ENCODE measurements at regions not wholly inside any gene's neighbourhood (a gene's known extent, or its start where the extent isn't known, plus 50 kb on each side); places are given as distances from the start of the nearest gene placed in this dataset.

GRCh38 chr5:5042806-5043205 is 97.3 kb upstream of the ADAMTS16 start:
- DNase-seq: no peak

DNA sequence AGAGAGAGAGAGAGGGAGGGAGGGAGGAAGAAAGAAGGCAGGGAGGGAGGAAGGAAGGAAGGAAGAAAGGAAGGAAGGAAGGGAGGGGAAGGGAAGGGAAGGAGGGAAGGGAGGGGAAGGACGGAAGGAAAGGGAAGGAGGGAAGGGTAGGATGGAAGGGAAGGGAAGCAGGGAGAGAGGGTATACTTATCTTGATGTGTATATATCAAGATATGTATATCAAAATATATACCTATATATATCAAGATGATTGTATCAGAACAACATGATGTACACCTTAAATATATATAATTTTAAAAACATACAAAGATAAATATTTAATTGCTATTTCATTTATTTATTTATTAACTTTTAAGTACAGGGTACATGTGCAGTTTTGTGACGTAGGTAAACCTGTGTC is 96.8 kb upstream of the ADAMTS16 start:
- no peak for DNase-seq

GRCh38 chr5:5044247-5044840 is 95.8 kb upstream of the ADAMTS16 start:
- DNase-seq: no peak

GRCh38 chr5:5046680-5047502 is 93.2 kb upstream of the ADAMTS16 start:
- DNase-seq: no peak

GRCh38 chr5:5050801-5051200 is 89.3 kb upstream of the ADAMTS16 start:
- DNase-seq: no peak

GRCh38 chr5:5055712-5056111 is 84.4 kb upstream of the ADAMTS16 start:
- DNase-seq: no peak

DNA sequence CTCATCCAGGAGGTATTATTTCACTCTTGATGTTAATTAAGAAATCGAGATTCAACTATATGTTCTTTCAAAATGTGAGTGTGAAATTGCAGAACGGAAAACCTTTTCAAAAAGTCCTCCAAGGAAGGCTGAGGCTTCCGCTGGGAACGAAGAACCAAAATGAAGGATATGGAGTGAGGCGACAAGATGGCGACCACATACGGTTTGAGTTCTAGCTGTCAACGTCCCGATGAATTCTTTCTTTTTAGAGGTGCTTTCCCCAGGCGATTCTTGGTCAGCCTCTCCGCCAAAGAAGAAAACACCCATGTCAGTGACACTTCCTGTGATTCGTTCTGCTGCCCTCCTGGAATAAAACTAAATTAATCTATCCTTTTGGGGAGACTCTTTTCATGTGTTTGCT is 78.3 kb upstream of the ADAMTS16 start:
- no peak for DNase-seq

DNA sequence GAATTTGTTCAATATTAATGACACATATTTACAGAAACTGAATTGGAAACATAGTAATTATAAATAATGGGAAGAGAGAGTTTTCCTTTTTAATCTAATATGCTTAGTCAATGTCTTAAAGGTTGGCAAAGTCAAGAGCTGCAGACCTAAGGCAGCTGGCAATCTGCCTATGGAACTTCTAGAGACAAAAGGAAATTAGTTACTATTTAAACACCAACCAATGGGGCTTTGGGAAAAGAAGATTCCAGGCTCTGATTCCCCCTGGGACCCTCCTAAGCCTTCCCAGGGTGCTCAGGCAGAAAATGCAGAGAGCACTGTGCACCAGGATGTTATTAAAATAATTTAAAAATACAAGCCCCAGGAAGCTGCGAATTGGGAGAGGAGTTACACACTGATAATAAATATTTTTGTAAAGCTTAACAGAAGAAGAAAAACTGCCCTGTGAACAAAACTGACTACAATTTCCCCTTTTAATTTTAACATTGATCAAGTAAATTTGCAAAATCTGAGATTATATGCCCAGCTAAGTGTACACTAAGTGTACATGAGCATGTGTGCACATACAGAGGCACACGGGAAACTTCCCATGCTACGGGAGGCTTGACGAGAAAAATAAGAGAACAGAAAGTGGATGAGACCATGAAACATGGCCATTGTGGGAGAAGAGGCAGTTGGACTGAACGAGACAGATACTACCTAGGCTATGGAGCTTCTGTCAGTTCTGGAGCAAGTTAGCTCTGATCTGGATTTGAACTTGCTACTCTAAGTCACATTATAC is 77.4 kb upstream of the ADAMTS16 start:
- no peak for DNase-seq

GRCh38 chr5:5063533-5063953 is 76.6 kb upstream of the ADAMTS16 start:
- no peak for DNase-seq

GRCh38 chr5:5065472-5065871 is 74.7 kb upstream of the ADAMTS16 start:
- no peak for DNase-seq

DNA sequence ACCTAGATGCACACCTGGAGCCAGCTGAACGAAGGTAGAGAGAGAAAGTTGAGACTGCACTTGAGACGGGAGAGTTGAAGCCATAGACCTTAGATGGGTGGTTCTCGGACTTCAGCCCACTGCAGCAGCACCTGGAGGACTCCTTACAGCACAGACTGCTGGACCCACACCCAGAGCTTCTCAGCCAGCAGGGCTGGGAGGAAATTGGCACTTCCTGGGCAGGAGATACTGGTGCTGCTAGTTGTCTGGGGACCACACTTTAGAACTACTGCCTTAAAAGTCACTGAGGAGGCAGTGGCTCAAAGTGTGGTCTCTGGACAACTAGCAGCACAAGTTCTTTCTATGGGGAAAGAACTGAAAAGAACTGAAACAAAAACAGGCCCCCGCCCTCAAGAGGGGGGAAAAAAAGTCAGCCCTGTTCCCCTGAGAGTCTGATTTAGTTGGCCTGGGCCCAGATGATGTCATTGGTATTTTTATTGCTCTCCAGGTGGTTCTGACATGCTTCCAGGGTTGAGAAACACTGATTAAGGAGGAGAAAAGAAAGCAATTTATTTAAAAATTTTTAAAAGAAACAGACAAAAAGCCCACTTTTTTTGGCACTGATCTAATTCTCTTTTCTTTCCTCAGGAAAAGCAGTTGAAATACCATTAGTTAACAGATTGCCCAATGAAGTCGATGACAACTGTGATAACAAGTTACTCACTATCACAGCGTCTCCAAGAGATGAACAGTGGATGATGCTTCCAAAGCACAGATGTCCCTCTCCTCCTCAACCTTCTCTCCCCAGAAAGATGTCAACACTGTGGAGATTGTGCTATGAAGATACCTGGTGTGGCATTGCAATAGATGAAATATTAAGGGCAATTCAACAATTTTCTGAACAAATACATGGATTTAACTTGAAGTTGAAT is 73.6 kb upstream of the ADAMTS16 start:
- DNase-seq: no peak

DNA sequence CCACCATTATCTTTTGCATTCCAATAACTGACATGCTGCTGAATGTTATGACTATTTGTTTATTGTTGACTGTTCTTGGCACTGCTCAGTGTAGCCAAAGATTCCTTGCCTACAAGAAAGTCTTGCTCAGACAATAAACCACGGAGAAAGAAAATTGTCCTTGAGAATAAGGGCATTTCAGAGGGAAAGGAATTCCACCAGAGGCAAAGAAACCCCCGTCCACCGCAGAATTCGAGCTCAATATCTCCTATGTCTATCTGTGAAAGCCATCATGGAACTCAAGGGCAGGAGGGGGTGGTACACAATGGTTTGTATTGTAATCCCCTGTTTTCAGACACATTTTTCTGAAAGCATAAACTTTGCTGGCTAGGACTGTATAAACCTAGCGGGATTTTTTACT is 70.3 kb upstream of the ADAMTS16 start:
- DNase-seq: no peak

DNA sequence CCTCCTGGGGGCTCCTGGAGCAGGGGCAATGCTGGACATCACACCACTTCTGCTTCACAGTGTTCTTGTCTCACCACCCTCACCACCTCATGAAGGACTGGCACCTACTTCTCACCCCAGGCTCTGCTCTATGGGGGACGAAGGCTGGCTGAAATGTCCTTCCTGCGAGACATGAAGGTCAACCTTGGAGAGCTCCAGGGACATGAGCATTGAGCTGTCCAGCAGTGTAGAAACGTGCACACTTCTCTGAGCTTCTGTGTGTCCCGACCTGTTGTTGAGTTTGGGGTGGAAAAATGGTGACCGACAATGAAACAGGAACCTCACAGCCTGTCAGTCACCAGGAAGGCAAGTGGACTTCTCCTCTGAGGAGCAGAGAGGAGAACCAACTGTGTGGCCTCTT is 68.6 kb upstream of the ADAMTS16 start:
- DNase-seq: no peak

GRCh38 chr5:5077236-5077635 is 62.9 kb upstream of the ADAMTS16 start:
- no peak for DNase-seq

GRCh38 chr5:5078009-5078897 is 61.9 kb upstream of the ADAMTS16 start:
- DNase-seq: no peak

GRCh38 chr5:5079876-5080275 is 60.3 kb upstream of the ADAMTS16 start:
- no peak for DNase-seq

DNA sequence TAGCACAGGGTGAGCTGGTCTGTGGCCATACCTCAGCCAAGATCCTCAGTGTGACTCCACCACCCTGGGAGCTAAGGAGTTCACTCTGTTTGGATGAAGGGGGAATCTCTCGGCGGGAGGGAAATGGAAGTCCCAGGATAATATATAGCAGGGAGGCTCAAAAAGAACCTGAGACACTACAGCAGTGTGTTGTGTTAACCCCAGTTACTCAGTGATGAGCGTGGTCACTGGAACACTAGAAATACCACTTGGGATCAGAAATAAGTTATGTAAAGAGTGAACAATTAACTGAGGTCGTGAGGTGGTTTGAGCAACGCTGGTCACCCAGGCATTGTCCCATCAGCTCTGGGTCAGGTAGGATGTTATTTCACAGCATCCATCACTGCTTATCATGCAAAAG is 59.3 kb upstream of the ADAMTS16 start:
- no peak for DNase-seq

GRCh38 chr5:5085381-5085780 is 54.7 kb upstream of the ADAMTS16 start:
- no peak for DNase-seq

DNA sequence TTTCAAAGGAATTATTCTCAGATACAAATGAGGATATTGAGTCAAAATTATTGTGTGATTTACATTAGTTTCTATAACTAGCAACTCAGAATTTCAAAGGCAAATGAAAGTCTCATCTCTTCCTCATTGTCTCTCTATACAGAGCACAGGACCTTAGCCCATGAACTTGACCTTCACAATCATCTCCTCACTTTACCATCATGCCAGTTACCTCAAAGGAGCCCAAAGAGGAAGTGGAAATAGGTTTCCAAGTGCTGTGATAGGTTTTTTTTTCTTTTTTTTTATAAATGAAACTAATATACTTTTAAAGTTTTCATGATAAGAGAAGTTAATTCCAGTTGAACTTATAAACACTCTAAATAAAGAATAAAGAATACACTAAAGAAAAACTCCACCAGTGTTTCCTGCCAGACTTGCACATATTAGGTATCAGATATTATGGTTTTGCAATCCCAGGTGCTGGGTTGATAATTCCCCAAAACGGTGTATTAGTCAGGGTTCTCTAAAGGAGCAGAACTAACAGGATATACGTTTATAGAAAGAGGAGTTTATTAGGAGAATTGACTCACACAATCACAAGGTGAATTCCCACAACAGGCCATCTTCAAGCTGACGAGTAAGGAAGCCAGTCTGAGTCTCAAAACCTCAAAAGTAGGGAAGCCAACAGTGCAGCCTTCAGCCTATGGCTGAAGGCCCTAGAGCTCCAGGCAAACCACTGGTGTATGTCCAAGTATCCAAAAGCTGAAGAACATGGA is 50.1 kb upstream of the ADAMTS16 start:
- no peak for DNase-seq
